CD4-positive, CD25-positive, alpha-beta regulatory T cell (primary cell): ENCODE measurements at regions not wholly inside any gene's neighbourhood (a gene's known extent, or its start where the extent isn't known, plus 50 kb on each side); places are given as distances from the start of the nearest gene placed in this dataset.

Source experiments
- ATAC-seq, 2 donors: fragments of 150-1000 bp; cut with Tn5 transposase; one replicate each; pipeline ENCODE4 v1.10.0; 2021; ENCODE audit warnings: low read depth in 2 of 2, moderate number of reproducible peaks in 2 of 2, moderate library complexity in 1 of 2
- DNase-seq, 3 donors: peaks; one replicate each; pipeline versions ENCODE4 v3.0.0 to v3.0.0-alpha.2; 2012 to 2022; ENCODE audit warnings: mixed read lengths in 1 of 3
- H3K27ac ChIP-seq: one replicate; pipeline ENCODE4 v1.7.0; 2013; ENCODE audit warnings: mild to moderate bottlenecking, low read length; ENCODE audit not compliant: insufficient read depth, poor library complexity, severe bottlenecking
- H3K27me3 ChIP-seq: one replicate; pipeline ENCODE4 v1.7.0; 2013; ENCODE audit warnings: low read length; ENCODE audit not compliant: control insufficient read depth, insufficient read depth
- H3K36me3 ChIP-seq: one replicate; pipeline ENCODE4 v1.7.0; 2013; ENCODE audit warnings: mild to moderate bottlenecking, low read length, moderate library complexity; ENCODE audit not compliant: control insufficient read depth, insufficient read depth
- H3K4me1 ChIP-seq: 2 replicates; pipeline ENCODE4 v1.7.0; 2013; ENCODE audit warnings: mild to moderate bottlenecking, low read length; ENCODE audit not compliant: insufficient read depth, control insufficient read depth, poor library complexity, severe bottlenecking
- H3K4me3 ChIP-seq: one replicate; pipeline ENCODE4 v1.7.0; 2013; ENCODE audit warnings: low read depth, mild to moderate bottlenecking, low read length, moderate library complexity
- H3K9me3 ChIP-seq, 2 experiments: 1 replicate in 1 of 2; 2 replicates in 1 of 2; pipeline ENCODE4 v1.7.0; 2013; ENCODE audit warnings: low read length in 2 of 2, mild to moderate bottlenecking in 1 of 2, moderate library complexity in 1 of 2; ENCODE audit not compliant: control insufficient read depth in 2 of 2
- H3K27ac Mint-ChIP-seq, 3 donors: one replicate each; pipeline ENCODE4 v1.8.0; 2020 to 2022; ENCODE audit warnings: mild to moderate bottlenecking in 3 of 3, mixed read lengths in 3 of 3, moderate library complexity in 2 of 3
- H3K27me3 Mint-ChIP-seq: one replicate; pipeline ENCODE4 v1.8.0; 2022; ENCODE audit warnings: mild to moderate bottlenecking, mixed read lengths
- H3K36me3 Mint-ChIP-seq: one replicate; pipeline ENCODE4 v1.8.0; 2020; ENCODE audit warnings: mixed read lengths
- H3K4me1 Mint-ChIP-seq, 4 donors: one replicate each; pipeline ENCODE4 v1.8.0; 2020 to 2022; ENCODE audit warnings: mixed read lengths in 4 of 4, mild to moderate bottlenecking in 1 of 4
- H3K4me3 Mint-ChIP-seq, 4 donors: one replicate each; pipeline ENCODE4 v1.8.0; 2020 to 2022; ENCODE audit warnings: mild to moderate bottlenecking in 4 of 4, mixed read lengths in 4 of 4, moderate library complexity in 3 of 4
- H3K9me3 Mint-ChIP-seq, 7 donors: one replicate each; pipeline ENCODE4 v1.8.0; 2020 to 2022; ENCODE audit warnings: mixed read lengths in 7 of 7, mild to moderate bottlenecking in 3 of 7, moderate library complexity in 2 of 7

DNA sequence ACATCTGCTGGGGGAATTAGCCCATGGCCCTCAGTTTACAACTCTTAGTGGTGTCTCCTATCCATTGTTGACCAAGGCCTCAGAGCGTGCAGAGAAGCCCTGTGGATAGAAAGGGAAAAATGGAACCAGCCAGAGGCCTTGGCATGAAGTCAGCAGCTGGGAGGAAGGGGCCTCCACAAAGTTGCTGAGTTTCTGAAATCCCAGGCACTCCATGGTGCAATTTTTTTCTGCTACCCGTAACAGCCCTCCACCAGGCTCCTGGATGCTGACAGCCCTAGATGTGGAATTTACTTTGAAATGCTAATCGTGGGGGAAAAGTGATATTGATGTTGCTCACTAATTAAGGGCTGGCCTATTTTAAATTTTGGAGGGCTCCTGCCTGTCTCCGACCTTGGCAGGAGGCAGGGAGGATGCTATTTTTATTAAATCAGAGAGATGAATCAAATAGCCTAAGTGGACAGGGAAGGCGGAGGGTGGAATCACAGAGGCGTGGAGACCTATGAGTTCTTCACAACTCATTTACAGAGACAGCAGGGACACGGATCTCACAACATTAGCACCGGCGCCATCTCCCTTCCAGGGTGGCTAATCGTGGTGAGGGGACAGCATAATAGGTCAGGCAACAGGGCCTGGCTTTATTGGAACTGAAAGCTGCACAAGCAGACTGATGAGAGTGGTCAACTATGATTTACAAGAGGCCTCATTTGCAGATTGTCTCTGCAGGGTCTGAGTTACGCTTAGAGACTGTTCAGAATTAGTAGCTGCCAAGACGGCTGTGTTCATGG lies 99.8 kb upstream of the WSCD2 start:
- Histone ChIP-seq H3K4me1 (no peaks in the 10 kb centered on the region), H3K27ac (no peak overlapping the region), H3K36me3 (no peaks in the 10 kb centered on the region), H3K4me3 (no peak overlapping the region), H3K27me3 (peaks cover 5% of the 10 kb centered on the region), H3K9me3 (no peaks in the 10 kb centered on the region)
- H3K36me3 Mint-ChIP-seq = no peaks in the 10 kb centered on the region
- H3K27ac Mint-ChIP-seq = no peak overlapping the region
- ATAC-seq (no peak), DNase-seq (no peak)
- H3K9me3 Mint-ChIP-seq = no peaks in the 10 kb centered on the region
- no peaks in the 10 kb centered on the region for H3K4me1 Mint-ChIP-seq
- H3K4me3 Mint-ChIP-seq = no peak overlapping the region
- H3K27me3 Mint-ChIP-seq = peaks cover 21% of the 10 kb centered on the region

DNA sequence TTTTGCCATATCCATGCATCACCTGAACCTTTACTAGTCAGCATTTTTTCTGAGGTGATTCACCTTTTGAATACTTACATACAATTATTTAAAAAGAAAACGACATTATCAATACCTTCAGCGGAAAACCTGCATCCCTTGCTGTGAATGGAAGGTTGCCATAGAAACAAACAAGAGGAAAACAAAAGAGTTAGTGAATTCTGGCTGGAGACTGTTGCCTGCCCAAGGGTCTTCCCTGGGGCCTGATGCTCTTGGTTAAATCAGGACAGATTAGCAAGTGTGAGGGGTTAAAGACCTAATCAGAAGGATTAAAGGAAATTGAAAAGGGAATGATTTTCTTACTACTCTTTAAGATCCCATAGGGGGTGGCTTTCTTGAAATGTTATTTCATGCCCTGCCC lies 96.0 kb upstream of the WSCD2 start:
- Histone ChIP-seq H3K4me1 (no peaks in the 10 kb centered on the region), H3K9me3 (no peaks in the 10 kb centered on the region), H3K27me3 (peaks cover 5% of the 10 kb centered on the region), H3K36me3 (no peaks in the 10 kb centered on the region), H3K27ac (no peak overlapping the region), H3K4me3 (no peak overlapping the region)
- ATAC-seq (no peak), DNase-seq (no peak)
- H3K36me3 Mint-ChIP-seq = no peaks in the 10 kb centered on the region
- H3K4me3 Mint-ChIP-seq = no peak overlapping the region
- H3K27ac Mint-ChIP-seq = no peak overlapping the region
- H3K4me1 Mint-ChIP-seq = no peaks in the 10 kb centered on the region
- no peaks in the 10 kb centered on the region for H3K9me3 Mint-ChIP-seq
- peaks cover 24% of the 10 kb centered on the region for H3K27me3 Mint-ChIP-seq

DNA sequence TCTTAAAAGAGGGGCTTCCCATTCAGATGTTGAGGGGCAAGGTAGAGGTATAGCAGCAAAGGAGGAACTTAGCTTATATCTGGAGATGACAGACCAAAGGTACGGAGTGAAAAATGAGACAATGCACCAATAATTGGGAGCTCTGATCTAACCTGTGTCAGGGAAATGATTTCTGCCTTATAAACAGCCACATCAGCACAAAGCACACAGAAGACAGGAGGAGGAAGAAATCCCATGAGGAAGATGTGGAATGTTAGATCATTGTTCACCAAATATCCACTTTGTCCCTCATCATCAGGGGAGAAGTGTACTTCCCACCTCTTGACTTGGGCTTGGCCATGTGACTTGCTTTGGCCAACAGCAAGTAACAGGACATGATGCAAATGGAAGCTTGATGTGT lies 93.7 kb upstream of the WSCD2 start:
- H3K36me3 Mint-ChIP-seq = no peaks in the 10 kb centered on the region
- peaks cover 5% of the 10 kb centered on the region for H3K27me3 ChIP-seq
- H3K4me3 Mint-ChIP-seq = no peak overlapping the region
- no peak overlapping the region for H3K27ac ChIP-seq
- no peaks in the 10 kb centered on the region for H3K4me1 Mint-ChIP-seq
- H3K27ac Mint-ChIP-seq = no peak overlapping the region
- no peaks in the 10 kb centered on the region for H3K36me3 ChIP-seq
- H3K9me3 Mint-ChIP-seq = no peaks in the 10 kb centered on the region
- no peaks in the 10 kb centered on the region for H3K9me3 ChIP-seq
- no peak overlapping the region for H3K4me3 ChIP-seq
- H3K27me3 Mint-ChIP-seq = peaks cover 4% of the 10 kb centered on the region
- no peak for ATAC-seq
- no peaks in the 10 kb centered on the region for H3K4me1 ChIP-seq
- no peak for DNase-seq

GRCh38 chr12:108037960-108038359 lies 91.1 kb upstream of the WSCD2 start:
- ATAC-seq = no peak

DNA sequence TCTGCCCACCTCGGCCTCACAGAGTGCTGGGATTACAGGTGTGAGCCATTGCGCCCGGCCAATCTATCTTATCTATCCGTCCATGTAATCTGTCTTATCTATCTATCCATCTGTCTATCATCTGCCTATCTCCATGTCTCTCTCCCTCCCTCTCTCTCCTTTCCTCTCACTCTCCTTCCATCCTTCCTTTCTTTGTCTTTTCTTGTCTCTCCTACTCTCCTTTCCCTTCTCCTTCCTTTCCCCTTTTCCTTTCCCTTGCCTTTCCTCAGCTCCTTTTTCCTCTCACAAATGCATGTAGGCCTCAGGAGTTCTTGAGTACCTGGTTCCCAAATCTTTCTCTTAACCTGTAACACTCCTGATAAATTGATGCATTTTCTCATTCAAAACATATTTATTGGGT lies 89.3 kb upstream of the WSCD2 start:
- no peak for DNase-seq
- Mint-ChIP-seq H3K36me3 (no peaks in the 10 kb centered on the region), H3K4me3 (no peak overlapping the region), H3K27ac (no peak overlapping the region), H3K9me3 (peaks cover 0 to 1% (median 0%) of the 10 kb centered on the region in 7 donors), H3K4me1 (no peaks in the 10 kb centered on the region), H3K27me3 (peaks cover 10% of the 10 kb centered on the region)
- Histone ChIP-seq H3K4me3 (no peak overlapping the region), H3K9me3 (no peaks in the 10 kb centered on the region), H3K36me3 (no peaks in the 10 kb centered on the region), H3K27me3 (no peaks in the 10 kb centered on the region), H3K4me1 (no peaks in the 10 kb centered on the region), H3K27ac (no peak overlapping the region)
- ATAC-seq = no peak

More at GRCh38 chr12:108037960-108038359, 91.1 kb upstream of the WSCD2 start:
- Mint-ChIP-seq H3K36me3 (no peaks in the 10 kb centered on the region), H3K4me3 (no peak overlapping the region), H3K27me3 (peaks cover 5% of the 10 kb centered on the region), H3K27ac (no peak overlapping the region), H3K9me3 (peaks cover 0 to 1% (median 0%) of the 10 kb centered on the region in 7 donors), H3K4me1 (no peaks in the 10 kb centered on the region)
- Histone ChIP-seq H3K27ac (no peak overlapping the region), H3K4me3 (no peak overlapping the region), H3K4me1 (no peaks in the 10 kb centered on the region), H3K27me3 (no peaks in the 10 kb centered on the region), H3K9me3 (no peaks in the 10 kb centered on the region), H3K36me3 (no peaks in the 10 kb centered on the region)
- no peak for DNase-seq

DNA sequence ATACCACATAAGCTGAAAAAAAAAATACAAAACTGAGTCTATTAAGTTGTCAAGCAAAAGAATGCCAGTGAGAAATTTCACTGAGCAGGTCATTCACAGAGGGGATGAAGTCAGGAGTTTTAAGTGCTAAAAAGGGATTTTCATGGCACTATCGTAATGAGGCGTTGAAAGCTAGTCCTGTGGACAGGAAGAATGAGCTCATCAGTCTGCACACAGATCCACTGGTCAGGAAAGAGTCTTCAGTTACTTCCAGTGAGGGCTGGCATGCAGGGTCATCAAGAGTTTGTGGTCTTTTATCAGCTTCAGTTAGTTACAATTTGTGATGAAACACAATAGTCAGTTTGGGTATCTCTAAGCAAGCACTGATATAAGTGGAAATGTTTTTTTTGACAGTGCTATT lies 88.1 kb upstream of the WSCD2 start:
- H3K9me3 Mint-ChIP-seq = peaks cover 0 to 1% (median 0%) of the 10 kb centered on the region in 7 donors
- DNase-seq = no peak
- peaks cover 12% of the 10 kb centered on the region for H3K27me3 Mint-ChIP-seq
- H3K27ac Mint-ChIP-seq = no peak overlapping the region
- no peaks in the 10 kb centered on the region for H3K36me3 Mint-ChIP-seq
- Histone ChIP-seq H3K9me3 (no peaks in the 10 kb centered on the region), H3K27me3 (no peaks in the 10 kb centered on the region), H3K4me3 (no peak overlapping the region), H3K27ac (no peak overlapping the region), H3K36me3 (no peaks in the 10 kb centered on the region), H3K4me1 (no peaks in the 10 kb centered on the region)
- H3K4me3 Mint-ChIP-seq = no peak overlapping the region
- no peak for ATAC-seq
- H3K4me1 Mint-ChIP-seq = no peaks in the 10 kb centered on the region

- Mint-ChIP-seq H3K27ac (no peak overlapping the region), H3K36me3 (no peaks in the 10 kb centered on the region), H3K4me3 (no peak overlapping the region), H3K9me3 (peaks cover 0 to 1% (median 0%) of the 10 kb centered on the region in 7 donors), H3K27me3 (peaks cover 24% of the 10 kb centered on the region), H3K4me1 (peaks cover 0 to 8% (median 3%) of the 10 kb centered on the region in 4 donors)
- no peaks in the 10 kb centered on the region for H3K27me3 ChIP-seq
- H3K9me3 ChIP-seq = no peaks in the 10 kb centered on the region
- H3K4me1 ChIP-seq = no peaks in the 10 kb centered on the region
- H3K36me3 ChIP-seq = no peaks in the 10 kb centered on the region
- no peak overlapping the region for H3K27ac ChIP-seq
- H3K4me3 ChIP-seq = no peak overlapping the region
- ATAC-seq = no peak
- no peak for DNase-seq
Observed at GRCh38 chr12:108043286-108043685, 85.8 kb upstream of the WSCD2 start.
